Activated T-cell treated with anti-CD3 and anti-CD28 coated beads, Interleukin-2, amount 50 U/mL, for 72 hours (primary cell): ENCODE measurements at regions not wholly inside any gene's neighbourhood (a gene's known extent, or its start where the extent isn't known, plus 50 kb on each side); places are given as distances from the start of the nearest gene placed in this dataset.

ENCODE experiments used
- ATAC-seq, 2 donors: fragments of 150-1000 bp; cut with Tn5 transposase; replicated peaks in 1 of 2; 2 replicates each; pipeline ENCODE4 v1.10.0; 2021; ENCODE audit warnings: moderate library complexity in 2 of 2, mild to moderate bottlenecking in 1 of 2
- DNase-seq, 2 donors: peaks; one replicate each; pipeline ENCODE4 v3.0.0; 2021 to 2022; ENCODE audit warnings: mixed read lengths in 1 of 2
- H3K27ac Mint-ChIP-seq: one replicate; pipeline ENCODE4 v1.8.0; 2022; ENCODE audit warnings: mild to moderate bottlenecking, moderate library complexity, mixed read lengths
- H3K27me3 Mint-ChIP-seq: one replicate; pipeline ENCODE4 v1.8.0; 2022; ENCODE audit warnings: low read depth, mixed read lengths
- H3K36me3 Mint-ChIP-seq, 2 donors: one replicate each; pipeline ENCODE4 v1.8.0; 2022; ENCODE audit warnings: mixed read lengths in 2 of 2, mild to moderate bottlenecking in 1 of 2; ENCODE audit not compliant: insufficient read depth in 2 of 2
- H3K4me1 Mint-ChIP-seq: one replicate; pipeline ENCODE4 v1.8.0; 2022; ENCODE audit warnings: low read depth, mixed read lengths
- H3K4me3 Mint-ChIP-seq, 2 donors: one replicate each; pipeline ENCODE4 v1.8.0; 2022; ENCODE audit warnings: mild to moderate bottlenecking in 2 of 2, mixed read lengths in 2 of 2, moderate library complexity in 2 of 2
- H3K9me3 Mint-ChIP-seq, 2 donors: one replicate each; pipeline ENCODE4 v1.8.0; 2022; ENCODE audit warnings: mixed read lengths in 2 of 2

DNA sequence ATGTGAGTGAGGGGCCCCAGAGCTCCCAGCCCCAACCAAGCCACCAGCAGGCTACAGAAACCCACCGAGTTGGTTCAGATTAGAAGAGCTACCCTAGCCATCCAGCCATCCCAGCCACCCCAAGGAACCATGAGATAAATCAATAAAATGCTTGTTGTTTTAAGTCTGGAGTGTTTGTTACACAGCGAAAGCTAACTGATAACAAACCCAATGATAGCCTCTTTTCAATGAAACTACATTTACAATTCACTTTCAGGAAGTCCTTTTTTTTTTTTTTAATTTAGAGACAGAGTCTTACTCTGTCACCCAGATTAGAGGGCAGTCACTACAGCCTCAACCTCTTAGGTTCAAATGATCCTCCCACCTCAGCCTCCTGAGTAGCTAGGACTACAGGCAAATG, 215.0 kb upstream of the ZFHX3 start:
- no peaks in the 10 kb centered on the region for H3K4me1 Mint-ChIP-seq
- no peaks in the 10 kb centered on the region for H3K27me3 Mint-ChIP-seq
- H3K9me3 Mint-ChIP-seq: peaks cover 4 to 7% of the 10 kb centered on the region in 2 donors
- no peak for DNase-seq
- no peak overlapping the region for H3K27ac Mint-ChIP-seq
- H3K4me3 Mint-ChIP-seq: no peak overlapping the region
- no peak for ATAC-seq
- H3K36me3 Mint-ChIP-seq: no peaks in the 10 kb centered on the region

DNA sequence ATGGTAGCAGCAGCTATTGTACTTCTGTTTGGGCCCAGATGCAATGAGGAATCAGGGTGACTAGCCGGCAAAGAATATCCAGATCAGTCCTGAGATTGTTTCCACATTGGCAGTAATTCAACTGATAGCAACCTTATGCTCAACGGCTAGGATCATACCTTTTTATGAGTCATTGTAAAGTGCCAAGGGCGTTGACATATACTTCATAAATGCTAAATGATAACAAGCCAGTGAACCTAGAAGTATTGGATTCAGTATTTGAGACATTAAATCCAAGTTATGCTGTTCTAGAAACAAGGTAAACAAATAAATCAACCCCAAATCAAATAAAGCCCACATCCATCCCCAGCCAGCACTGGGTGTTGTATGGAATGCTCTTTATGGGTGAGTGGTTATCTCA, 207.1 kb upstream of the ZFHX3 start:
- DNase-seq (no peak), ATAC-seq (no peak)
- Mint-ChIP-seq H3K27me3 (no peaks in the 10 kb centered on the region), H3K36me3 (no peaks in the 10 kb centered on the region), H3K4me1 (no peaks in the 10 kb centered on the region), H3K9me3 (no peaks in the 10 kb centered on the region), H3K27ac (no peak overlapping the region), H3K4me3 (no peak overlapping the region)

DNA sequence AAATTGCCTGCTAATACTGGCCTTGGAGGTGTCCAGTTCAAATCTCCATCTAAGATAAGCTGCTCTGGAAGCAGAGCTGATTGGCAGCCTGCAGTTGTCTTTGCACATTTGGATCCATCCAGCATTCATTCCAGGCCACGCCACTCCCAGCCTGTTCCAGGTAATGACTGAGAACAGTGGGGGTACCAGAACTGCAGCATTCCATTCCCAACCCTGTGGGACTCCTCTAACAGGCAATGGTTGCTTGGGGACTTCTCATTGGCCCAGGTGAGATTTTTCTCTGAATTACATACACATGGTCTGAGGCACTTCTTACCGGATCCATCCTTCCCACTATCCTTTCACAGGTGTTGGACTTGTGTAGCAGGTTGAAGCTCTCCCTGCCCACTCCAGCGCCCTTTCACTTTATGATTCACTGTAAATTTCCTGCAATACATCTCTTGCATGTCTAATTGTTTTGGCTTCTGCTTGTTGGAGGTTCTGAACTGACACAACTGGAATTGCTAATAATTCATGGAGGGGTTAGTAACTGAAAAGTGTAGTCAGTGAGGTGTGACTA, 206.1 kb upstream of the ZFHX3 start:
- ATAC-seq (no peak), DNase-seq (no peak)
- Mint-ChIP-seq H3K4me1 (no peaks in the 10 kb centered on the region), H3K9me3 (no peaks in the 10 kb centered on the region), H3K27me3 (no peaks in the 10 kb centered on the region), H3K4me3 (no peak overlapping the region), H3K36me3 (no peaks in the 10 kb centered on the region), H3K27ac (no peak overlapping the region)

DNA sequence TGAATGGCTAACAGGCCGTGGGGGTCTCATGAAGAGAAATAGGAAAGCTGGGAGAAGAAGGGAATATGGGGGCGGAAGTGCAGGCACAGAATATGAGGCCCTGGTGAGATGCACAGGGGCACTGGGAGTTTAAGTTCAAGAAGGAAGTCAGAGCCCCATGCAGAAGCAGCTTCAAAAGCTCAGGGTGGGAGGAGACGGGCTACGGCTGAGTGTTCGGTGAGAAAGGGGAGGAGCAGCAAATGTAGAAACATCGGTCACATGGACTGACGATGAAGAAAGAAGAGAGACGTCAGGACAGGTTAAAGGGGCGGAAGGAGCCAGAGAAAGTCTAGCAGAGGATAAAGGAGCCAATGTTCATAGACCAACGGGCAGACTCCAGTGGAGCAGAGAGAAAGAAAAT, 204.5 kb upstream of the ZFHX3 start:
- no peak for DNase-seq
- no peaks in the 10 kb centered on the region for H3K27me3 Mint-ChIP-seq
- H3K27ac Mint-ChIP-seq: no peak overlapping the region
- H3K36me3 Mint-ChIP-seq: no peaks in the 10 kb centered on the region
- no peaks in the 10 kb centered on the region for H3K4me1 Mint-ChIP-seq
- H3K9me3 Mint-ChIP-seq: no peaks in the 10 kb centered on the region
- no peak overlapping the region for H3K4me3 Mint-ChIP-seq
- no peak for ATAC-seq

DNA sequence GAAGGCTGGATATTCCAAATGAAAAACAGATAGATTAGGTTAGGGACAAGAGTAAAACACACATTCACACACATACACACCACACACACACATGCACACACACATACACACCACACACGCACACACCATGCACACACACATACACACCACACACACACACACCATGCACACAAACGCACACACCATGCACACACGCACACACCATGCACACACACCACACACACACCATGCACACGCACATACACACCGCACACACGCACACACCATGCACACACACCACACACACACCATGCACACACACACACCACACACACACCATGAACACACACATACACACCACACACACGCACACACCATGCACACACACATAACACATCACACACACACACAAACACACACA, 203.7 kb upstream of the ZFHX3 start:
- H3K36me3 Mint-ChIP-seq: no peaks in the 10 kb centered on the region
- no peak for DNase-seq
- H3K4me1 Mint-ChIP-seq: no peaks in the 10 kb centered on the region
- no peaks in the 10 kb centered on the region for H3K9me3 Mint-ChIP-seq
- H3K4me3 Mint-ChIP-seq: no peak overlapping the region
- no peak for ATAC-seq
- H3K27me3 Mint-ChIP-seq: no peaks in the 10 kb centered on the region
- H3K27ac Mint-ChIP-seq: no peak overlapping the region

DNA sequence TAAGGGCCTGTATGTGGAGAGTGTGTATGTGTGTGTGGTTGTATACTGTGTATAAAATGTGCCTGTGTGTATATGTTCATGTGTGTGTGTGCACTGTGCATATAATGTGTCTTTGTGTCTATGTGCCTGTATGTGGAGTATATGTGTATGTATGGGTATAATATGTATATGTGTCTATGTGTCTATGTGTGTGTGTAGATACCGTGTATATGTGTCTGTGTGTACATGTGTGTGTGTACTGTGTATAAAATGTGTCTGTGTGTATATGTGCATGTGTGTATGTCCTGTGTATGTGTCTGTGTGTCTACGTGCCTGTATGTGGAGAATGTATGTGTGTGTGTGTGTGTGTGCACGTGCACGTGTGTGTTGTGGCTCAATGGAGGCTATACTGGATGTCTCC, 200.4 kb upstream of the ZFHX3 start:
- Mint-ChIP-seq H3K36me3 (no peaks in the 10 kb centered on the region), H3K4me3 (no peak overlapping the region)

DNA sequence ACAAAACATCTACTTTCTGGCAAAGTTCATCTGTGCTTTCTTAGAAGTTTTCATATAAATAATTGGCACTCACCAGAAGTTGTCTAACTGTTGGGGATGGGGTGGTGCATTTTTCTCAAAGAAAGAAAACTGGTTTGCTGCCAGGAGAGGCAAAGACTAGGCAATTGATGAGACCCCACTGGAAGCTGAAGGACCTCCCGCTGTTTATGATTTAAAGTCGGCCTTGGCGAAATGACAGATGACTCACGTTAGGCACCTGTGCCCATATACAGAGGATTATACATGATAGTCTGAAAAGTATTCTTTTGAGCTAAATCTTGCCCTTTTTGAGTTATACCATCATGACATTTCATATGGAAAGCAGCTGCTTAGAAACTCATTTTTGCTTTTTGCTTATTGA, 193.0 kb upstream of the ZFHX3 start:
- DNase-seq (no peak), ATAC-seq (no peak)
- no peak overlapping the region for H3K27ac Mint-ChIP-seq
- H3K9me3 Mint-ChIP-seq: no peaks in the 10 kb centered on the region
- H3K4me3 Mint-ChIP-seq: no peak overlapping the region
- no peaks in the 10 kb centered on the region for H3K4me1 Mint-ChIP-seq
- H3K27me3 Mint-ChIP-seq: no peaks in the 10 kb centered on the region
- no peaks in the 10 kb centered on the region for H3K36me3 Mint-ChIP-seq

More for the DNA sequence above, 200.4 kb upstream of the ZFHX3 start:
- DNase-seq (no peak), ATAC-seq (no peak)
- no peaks in the 10 kb centered on the region for H3K4me1 Mint-ChIP-seq
- H3K27ac Mint-ChIP-seq: no peak overlapping the region
- H3K27me3 Mint-ChIP-seq: no peaks in the 10 kb centered on the region
- no peaks in the 10 kb centered on the region for H3K9me3 Mint-ChIP-seq

DNA sequence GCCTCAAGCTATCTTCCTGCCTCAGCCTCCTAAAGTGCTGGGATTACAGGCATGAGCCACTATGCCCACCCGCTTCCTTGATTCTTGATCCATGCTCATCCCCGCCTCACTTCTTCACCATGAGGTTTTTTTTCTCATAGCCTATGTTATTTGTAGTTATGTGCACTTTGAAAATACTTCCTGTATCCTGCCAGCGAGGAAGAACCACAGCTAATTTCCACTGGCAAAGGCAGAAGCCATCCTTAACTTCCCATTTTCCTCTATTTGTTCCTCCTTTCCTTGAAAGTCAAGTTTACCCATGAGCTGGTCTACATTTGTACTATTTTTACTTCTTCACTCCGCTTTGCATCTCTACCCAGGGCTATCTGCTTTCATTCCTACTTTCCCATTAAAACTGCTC, 189.7 kb upstream of the ZFHX3 start:
- Mint-ChIP-seq H3K4me3 (no peak overlapping the region), H3K4me1 (no peaks in the 10 kb centered on the region), H3K36me3 (no peaks in the 10 kb centered on the region), H3K27me3 (no peaks in the 10 kb centered on the region), H3K9me3 (no peaks in the 10 kb centered on the region), H3K27ac (no peak overlapping the region)
- no peak for DNase-seq
- no peak for ATAC-seq

DNA sequence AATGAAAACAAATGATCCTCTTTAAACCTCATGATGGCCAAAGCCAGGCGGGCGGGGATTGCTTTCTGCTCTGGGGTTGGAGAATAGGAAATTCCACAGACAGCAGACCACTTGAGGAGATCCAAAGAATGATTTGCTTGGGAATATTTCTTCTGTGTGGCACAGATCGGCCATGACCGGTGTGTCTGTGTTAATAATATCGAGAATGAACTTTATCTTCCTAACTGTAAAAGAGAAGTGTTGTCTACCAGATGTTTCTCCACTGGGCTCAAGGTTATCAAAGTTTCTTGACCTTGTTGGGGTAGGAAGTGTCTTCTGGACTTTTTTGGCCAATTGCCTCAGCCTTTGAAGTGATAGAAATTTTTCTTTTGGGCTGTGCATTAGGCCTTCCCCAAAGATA, 186.6 kb upstream of the ZFHX3 start:
- Mint-ChIP-seq H3K27ac (no peak overlapping the region), H3K4me3 (no peak overlapping the region), H3K27me3 (no peaks in the 10 kb centered on the region), H3K4me1 (no peaks in the 10 kb centered on the region), H3K36me3 (no peaks in the 10 kb centered on the region), H3K9me3 (peaks cover 2 to 4% of the 10 kb centered on the region in 2 donors)
- no peak for ATAC-seq
- no peak for DNase-seq

DNA sequence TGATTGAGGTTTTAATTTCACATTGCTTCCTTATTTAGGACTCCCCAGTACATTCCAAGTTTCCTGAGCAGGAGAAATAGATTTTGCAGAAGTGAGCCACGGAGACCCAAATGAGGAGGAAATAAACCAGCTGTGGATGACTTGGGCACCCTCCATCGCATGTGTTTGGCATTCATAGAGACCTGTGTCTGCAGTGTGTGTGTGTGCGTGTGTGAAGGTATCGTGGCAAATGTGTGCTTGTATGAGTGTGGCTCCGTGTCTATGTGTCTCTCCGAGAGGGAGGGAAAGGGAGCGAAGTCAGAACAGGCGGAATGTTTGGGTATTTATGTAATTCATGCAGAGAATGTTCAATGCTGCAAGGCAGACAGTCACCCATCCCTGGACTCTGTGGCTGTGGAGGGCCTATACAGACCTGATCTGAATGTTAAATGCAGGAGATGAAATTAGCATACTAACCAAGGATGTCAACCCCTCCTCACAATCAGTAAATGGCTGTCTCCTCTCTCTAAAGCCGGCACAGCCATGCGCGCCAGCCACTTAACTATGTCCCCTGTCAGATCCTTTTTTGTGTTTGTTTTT, 186.0 kb upstream of the ZFHX3 start:
- Mint-ChIP-seq H3K4me3 (no peak overlapping the region), H3K4me1 (no peaks in the 10 kb centered on the region), H3K27me3 (no peaks in the 10 kb centered on the region), H3K36me3 (no peaks in the 10 kb centered on the region), H3K9me3 (peaks cover 2 to 4% of the 10 kb centered on the region in 2 donors), H3K27ac (no peak overlapping the region)
- DNase-seq (no peak), ATAC-seq (no peak)

DNA sequence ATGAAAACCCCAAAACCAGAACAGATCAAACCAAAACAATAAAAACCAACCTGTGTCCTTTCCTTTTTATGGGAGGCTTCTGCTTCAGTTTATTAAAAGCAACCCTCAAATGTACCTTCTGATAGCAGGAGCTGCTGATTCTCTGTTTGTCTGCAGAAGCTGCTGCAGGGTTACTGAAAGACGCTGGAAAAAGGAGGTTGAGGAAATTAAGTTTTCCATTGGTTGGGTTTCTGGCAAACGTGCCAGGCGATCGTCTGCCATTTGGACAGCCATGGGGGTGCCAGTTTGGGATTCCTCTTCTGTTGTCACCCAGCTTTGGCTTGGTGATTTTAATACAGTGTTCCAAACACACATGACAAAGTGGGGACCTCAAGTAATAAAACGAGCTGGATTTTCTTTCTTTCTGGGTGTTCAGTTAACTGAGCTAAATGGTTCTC, 185.4 kb upstream of the ZFHX3 start:
- Mint-ChIP-seq H3K9me3 (peaks cover 2 to 4% of the 10 kb centered on the region in 2 donors), H3K36me3 (no peaks in the 10 kb centered on the region), H3K4me1 (no peaks in the 10 kb centered on the region), H3K27me3 (no peaks in the 10 kb centered on the region), H3K27ac (no peak overlapping the region), H3K4me3 (no peak overlapping the region)
- ATAC-seq (no peak), DNase-seq (no peak)

DNA sequence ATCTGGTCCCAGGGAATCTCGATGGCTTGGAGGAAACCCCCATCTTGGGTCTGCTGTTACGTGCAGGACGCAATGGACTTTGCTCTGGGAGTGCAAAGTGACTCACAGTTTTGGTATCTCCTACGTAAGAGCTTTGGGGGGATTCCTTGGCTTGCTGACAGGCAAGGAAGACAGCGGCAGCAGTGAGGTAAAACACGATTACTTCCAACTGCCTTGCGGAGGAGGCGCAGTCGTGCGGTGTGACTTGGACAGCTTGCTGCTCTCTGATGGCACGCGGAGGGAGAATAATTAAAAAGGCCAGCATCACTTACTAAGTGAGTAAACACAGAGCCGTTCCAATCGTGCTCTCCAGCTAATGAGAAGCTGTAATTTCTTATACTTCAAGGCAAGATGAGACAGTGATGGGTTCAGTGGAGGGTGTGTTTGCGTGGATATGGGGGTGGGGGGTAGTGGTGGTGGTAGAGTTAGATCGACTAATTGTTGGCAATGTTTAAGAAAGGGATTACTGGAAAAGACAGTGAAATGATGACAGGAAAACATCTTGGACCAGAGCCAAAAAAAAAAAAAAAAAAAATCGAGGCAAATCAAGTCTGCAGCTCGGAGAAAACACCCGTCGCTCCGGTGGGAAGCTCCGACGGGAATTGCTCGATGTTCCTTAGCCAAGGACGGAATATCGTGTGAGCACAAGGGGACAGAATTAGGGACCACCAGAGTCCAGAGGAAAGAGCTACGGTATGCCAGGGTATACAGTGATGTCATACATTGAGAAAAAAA, 184.8 kb upstream of the ZFHX3 start:
- Mint-ChIP-seq H3K4me3 (no peak overlapping the region), H3K4me1 (no peaks in the 10 kb centered on the region), H3K27me3 (no peaks in the 10 kb centered on the region), H3K27ac (no peak overlapping the region), H3K9me3 (peaks cover 2 to 4% of the 10 kb centered on the region in 2 donors), H3K36me3 (no peaks in the 10 kb centered on the region)
- DNase-seq (no peak), ATAC-seq (no peak)

DNA sequence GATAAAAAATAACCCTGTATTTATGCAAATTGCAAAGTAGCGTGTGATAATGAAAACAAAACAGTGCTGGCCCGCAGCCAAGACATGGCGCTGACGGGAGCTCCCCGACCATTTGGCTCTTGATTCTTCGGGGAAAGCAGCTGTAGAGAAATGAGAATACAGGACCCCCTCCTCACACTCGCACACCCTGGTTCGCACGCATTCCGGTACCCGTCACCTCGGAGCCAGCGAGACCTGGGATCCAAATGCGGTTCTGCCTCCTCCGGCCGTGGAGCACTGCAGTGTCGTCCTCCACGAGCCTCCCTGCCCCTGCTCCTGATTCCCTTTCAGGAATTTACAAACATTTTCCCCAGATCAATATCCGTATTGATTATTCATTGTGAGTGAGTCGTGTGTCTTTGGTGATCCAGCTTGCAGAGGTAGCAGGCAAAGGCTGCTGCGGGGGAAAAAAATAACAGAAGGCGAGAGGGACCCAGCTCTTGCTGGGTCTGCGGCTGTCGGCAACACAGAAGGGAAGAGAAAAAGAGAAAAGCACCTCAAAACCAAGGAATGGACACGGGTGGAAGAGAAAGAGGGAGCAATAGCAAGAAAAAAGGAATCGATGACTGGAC, 184.1 kb upstream of the ZFHX3 start:
- H3K4me3 Mint-ChIP-seq: no peak overlapping the region
- H3K9me3 Mint-ChIP-seq: peaks cover 2 to 4% of the 10 kb centered on the region in 2 donors
- no peaks in the 10 kb centered on the region for H3K4me1 Mint-ChIP-seq
- no peaks in the 10 kb centered on the region for H3K27me3 Mint-ChIP-seq
- no peaks in the 10 kb centered on the region for H3K36me3 Mint-ChIP-seq
- H3K27ac Mint-ChIP-seq: no peak overlapping the region
- DNase-seq: no peak
- no peak for ATAC-seq
